Panc1 (cell line): ENCODE measurements at regions not wholly inside any gene's neighbourhood (a gene's known extent, or its start where the extent isn't known, plus 50 kb on each side); places are given as distances from the start of the nearest gene placed in this dataset.

Experiments
- ATAC-seq: fragments of 200-7000 bp; cut with Tn5 transposase; 2 replicates; pipeline ENCODE4 v1.9.1; 2020; ENCODE audit warnings: mild to moderate bottlenecking, moderate library complexity
- BruUV-seq: library from RNA; stranded (reverse); fragments of 400-500 nt; replicated peaks from 2 replicates; lab custom pipeline; 2021; lab: Mats Ljungman, UMichigan
- CTCF ChIA-PET: fragments of 300-600 bp; sonication (Branson Sonifier 250); formaldehyde crosslinking; loops from one replicate; lab custom pipeline; 2022; ENCODE audit warnings: antibody characterized with exemption; lab: Charles Lee
- POLR2A ChIA-PET: fragments of 300-600 bp; sonication (Branson Sonifier 250); formaldehyde crosslinking; loops from one replicate; lab custom pipeline; 2022; ENCODE audit warnings: antibody characterized with exemption; lab: Charles Lee
- DNase-seq: peaks from one replicate; pipeline ENCODE4 v3.0.0-alpha.2; 2010; ENCODE audit warnings: low read depth, low spot score
- H3K27ac ChIP-seq: 2 replicates; pipeline ENCODE4 v1.5.1; 2011; ENCODE audit warnings: mild to moderate bottlenecking, low read length, inconsistent platforms
- H3K27me3 ChIP-seq: fragments of 200-500 bp; sonication (Bioruptor generic); 2 replicates; pipeline ENCODE4 v1.6.0; 2014; ENCODE audit warnings: low read length, inconsistent platforms; ENCODE audit not compliant: control insufficient read depth, insufficient read depth
- H3K36me3 ChIP-seq: fragments of 200-500 bp; sonication (Bioruptor generic); 2 replicates; pipeline ENCODE4 v1.5.1; 2014; ENCODE audit warnings: inconsistent platforms, mild to moderate bottlenecking, low read length, moderate library complexity; ENCODE audit not compliant: control insufficient read depth, insufficient read depth
- H3K4me1 ChIP-seq: 2 replicates; pipeline ENCODE4 v1.5.1; 2011; ENCODE audit warnings: inconsistent platforms, mild to moderate bottlenecking, low read length, moderate library complexity; ENCODE audit not compliant: control insufficient read depth, insufficient read depth
- H3K4me3 ChIP-seq, 2 experiments: 2 replicates each; pipeline ENCODE4 v1.5.1; 2011 to 2012; ENCODE audit warnings: low read depth in 2 of 2, low read length in 2 of 2, mild to moderate bottlenecking in 2 of 2, inconsistent platforms in 1 of 2, moderate library complexity in 1 of 2
- H3K9me3 ChIP-seq: fragments of 200-500 bp; sonication (Bioruptor generic); 2 replicates; pipeline ENCODE4 v1.5.1; 2014; ENCODE audit warnings: low read depth, mild to moderate bottlenecking, inconsistent platforms, low read length, moderate library complexity; ENCODE audit not compliant: control insufficient read depth, insufficient read depth
- CTCF ChIP-seq: fragments of 450-650 bp; IDR thresholded peaks from 2 replicates; pipeline ENCODE4 v1.5.1; 2017; ENCODE audit warnings: mild to moderate bottlenecking
- POLR2AphosphoS5 ChIP-seq: IDR thresholded peaks from 2 replicates; pipeline ENCODE4 v1.6.1; 2012; ENCODE audit warnings: mild to moderate bottlenecking, low read depth, low read length, moderate library complexity
- REST ChIP-seq, 2 experiments: IDR thresholded peaks; 2 replicates each; pipeline ENCODE4 v1.6.1; 2011 to 2012; ENCODE audit warnings: low read depth in 2 of 2, control low read depth in 1 of 2, low read length in 1 of 2, mild to moderate bottlenecking in 1 of 2, moderate library complexity in 1 of 2; ENCODE audit not compliant: insufficient read depth in 1 of 2
- SIN3A ChIP-seq: IDR thresholded peaks from 2 replicates; pipeline ENCODE4 v1.6.1; 2012; ENCODE audit warnings: low read depth, mild to moderate bottlenecking, low read length, moderate library complexity, borderline replicate concordance; ENCODE audit not compliant: insufficient read depth
- TCF7L2 ChIP-seq: IDR thresholded peaks from 2 replicates; pipeline ENCODE4 v1.6.1; 2011; ENCODE audit warnings: mild to moderate bottlenecking, low read depth, low read length, inconsistent platforms
- in situ Hi-C: cut with HindIII; loops from 2 replicates; pipeline ENCODE4 v1.10.0; 2016; ENCODE audit warnings: low sequenced_read_pairs, low pct_unique_long_range_greater_than_20kb
- intact Hi-C: fragments of 100-400 bp; cut with micrococcal nuclease; formaldehyde crosslinking; loops from one replicate; pipeline ENCODE4 v1.10.0; 2022; ENCODE audit not compliant: unreplicated experiment

- H3K36me3 ChIP-seq, result no peaks in the 10 kb centered on the region
- BruUV-seq, result no TSS peak
- no peak for DNase-seq
- intact Hi-C loops (no loop called here), in situ Hi-C loops (no loop called here)
- H3K4me1 ChIP-seq, result no peaks in the 10 kb centered on the region
- ATAC-seq, result no peak
- no peak overlapping the region for H3K4me3 ChIP-seq
- TF ChIP-seq SIN3A (no peak), CTCF (no peak), POLR2AphosphoS5 (no peak), TCF7L2 (no peak), REST (IDR thresholded peaks at IDR 0.05; ENCODE audit: insufficient read depth in 1 of 2, low read depth in 2 of 2, low read length in 1 of 2) (no peak)
- CTCF ChIA-PET, result no interaction called here
- POLR2A ChIA-PET, result no interaction called here
- H3K27me3 ChIP-seq, result no peaks in the 10 kb centered on the region
- H3K9me3 ChIP-seq, result no peaks in the 10 kb centered on the region
- H3K27ac ChIP-seq, result no peak overlapping the region
Measured at GRCh38 chr14:46401066-46401465, 250.5 kb downstream of the RPL10L start.

GRCh38 chr14:46399049-46399448, 252.5 kb downstream of the RPL10L start:
- ChIA-PET POLR2A (no interaction called here), CTCF (no interaction called here)
- H3K27ac ChIP-seq, result no peak overlapping the region
- H3K9me3 ChIP-seq, result no peaks in the 10 kb centered on the region
- H3K27me3 ChIP-seq, result no peaks in the 10 kb centered on the region
- H3K36me3 ChIP-seq, result no peaks in the 10 kb centered on the region
- no peak for TF ChIP-seq SIN3A
- no peak for TF ChIP-seq TCF7L2
- no peak for TF ChIP-seq POLR2AphosphoS5
- TF ChIP-seq REST (IDR thresholded peaks at IDR 0.05; ENCODE audit: insufficient read depth in 1 of 2, low read depth in 2 of 2, low read length in 1 of 2), result no peak
- TF ChIP-seq CTCF, result no peak
- in situ Hi-C loops, result no loop called here
- H3K4me1 ChIP-seq, result no peaks in the 10 kb centered on the region
- intact Hi-C loops, result no loop called here
- no TSS peak for BruUV-seq
- no peak for ATAC-seq
- H3K4me3 ChIP-seq, result no peak overlapping the region
- DNase-seq, result no peak
